ENCODE measurements at regions not wholly inside any gene's neighbourhood (a gene's known extent, or its start where the extent isn't known, plus 50 kb on each side); places are given as distances from the start of the nearest gene placed in this dataset.

- no peak overlapping the region for H3K4me3 ChIP-seq (ENCODE audit: low read depth, low read length)
- TF ChIP-seq CTCF (conservative IDR thresholded peaks at IDR 0.05; ENCODE audit: low read depth, low read length), result no peak
- DNase-seq (ENCODE audit: low read depth), result no peak
Measured at GRCh38 chr10:71124921-71125748, 87.2 kb upstream of the UNC5B start.

DNA sequence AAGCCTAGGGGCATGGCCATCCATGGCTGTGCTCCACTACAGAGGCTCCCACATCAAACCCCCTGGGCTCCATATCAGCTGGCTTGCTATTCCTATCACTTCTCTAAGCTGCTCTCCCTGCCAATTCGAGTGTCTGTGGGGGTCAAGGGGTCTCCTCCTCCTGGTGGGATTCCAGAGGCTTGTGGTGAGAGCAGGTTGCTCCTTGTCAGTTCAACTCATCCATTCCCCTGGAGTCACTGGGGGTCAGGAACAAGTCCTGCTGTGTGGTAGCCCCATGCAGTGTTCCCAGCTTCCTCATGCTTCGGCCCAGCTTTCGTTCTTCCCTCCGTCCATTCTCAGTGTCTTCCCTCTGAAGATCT, 86.6 kb upstream of the UNC5B start:
- TF ChIP-seq CTCF (conservative IDR thresholded peaks at IDR 0.05; ENCODE audit: low read depth, low read length), result no peak
- no peak for DNase-seq (ENCODE audit: low read depth)
- no peak overlapping the region for H3K4me3 ChIP-seq (ENCODE audit: low read depth, low read length)

GRCh38 chr10:71126432-71126831, 85.9 kb upstream of the UNC5B start:
- H3K4me3 ChIP-seq (ENCODE audit: low read depth, low read length), result no peak overlapping the region
- DNase-seq (ENCODE audit: low read depth), result no peak
- TF ChIP-seq CTCF (conservative IDR thresholded peaks at IDR 0.05; ENCODE audit: low read depth, low read length), result no peak

- no peak for DNase-seq (ENCODE audit: low read depth)
- no peak for TF ChIP-seq CTCF (conservative IDR thresholded peaks at IDR 0.05; ENCODE audit: low read depth, low read length)
- H3K4me3 ChIP-seq (ENCODE audit: low read depth, low read length), result no peak overlapping the region
Measured at GRCh38 chr10:71127104-71127503, 85.3 kb upstream of the UNC5B start.

DNA sequence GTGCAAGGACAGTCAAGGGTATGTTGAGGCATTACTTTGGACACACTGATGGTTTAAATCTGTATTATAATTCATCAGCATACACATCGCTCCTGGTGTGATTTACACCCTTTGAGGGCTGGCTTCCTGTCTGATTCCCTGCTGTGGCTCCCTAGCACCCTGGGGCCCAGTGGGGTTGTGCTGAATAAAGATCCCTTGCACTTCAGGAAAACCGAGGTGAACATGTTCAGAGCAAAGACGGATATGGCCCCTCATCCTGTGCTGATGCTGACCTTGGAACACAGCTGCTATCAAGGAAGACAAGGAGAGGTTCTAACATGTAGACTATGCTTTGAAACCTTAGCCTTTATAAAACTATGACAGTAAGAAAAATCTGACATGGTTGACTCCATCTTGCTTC, 84.6 kb upstream of the UNC5B start:
- TF ChIP-seq CTCF (conservative IDR thresholded peaks at IDR 0.05; ENCODE audit: low read depth, low read length), result no peak
- DNase-seq (ENCODE audit: low read depth), result no peak
- no peak overlapping the region for H3K4me3 ChIP-seq (ENCODE audit: low read depth, low read length)

DNA sequence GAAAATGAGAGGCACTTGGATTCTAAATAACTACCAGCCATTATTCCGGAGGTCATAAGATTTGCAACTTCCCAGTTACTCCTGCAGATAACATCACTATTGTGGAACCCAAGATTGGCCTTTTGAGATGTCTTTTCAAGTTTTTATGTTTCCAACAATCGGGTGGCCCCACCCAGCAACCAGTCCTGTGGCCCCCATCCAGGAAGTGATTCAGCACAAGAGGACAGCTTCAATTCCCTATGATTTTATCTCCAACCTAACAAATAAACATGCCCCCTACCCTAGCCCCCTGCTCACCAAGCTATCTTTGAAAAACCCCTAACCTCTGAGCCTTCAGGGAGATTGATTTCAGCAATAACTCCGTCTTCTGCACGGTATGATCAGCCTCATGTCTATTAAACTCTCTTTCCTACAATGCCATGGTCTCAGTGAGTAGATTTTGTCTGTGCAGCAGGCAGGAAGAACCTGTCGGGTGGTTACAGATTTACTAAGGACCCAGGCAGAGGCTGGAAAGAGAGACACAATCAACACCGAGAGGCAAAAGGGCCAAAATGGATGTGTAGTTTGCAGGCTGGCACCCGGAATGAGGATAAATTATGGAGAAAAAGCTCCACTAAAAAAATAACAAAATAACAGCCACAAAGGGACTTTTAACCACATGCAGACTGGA, 83.9 kb upstream of the UNC5B start:
- H3K4me3 ChIP-seq (ENCODE audit: low read depth, low read length), result no peak overlapping the region
- TF ChIP-seq CTCF (conservative IDR thresholded peaks at IDR 0.05; ENCODE audit: low read depth, low read length), result no peak
- DNase-seq (ENCODE audit: low read depth), result no peak

DNA sequence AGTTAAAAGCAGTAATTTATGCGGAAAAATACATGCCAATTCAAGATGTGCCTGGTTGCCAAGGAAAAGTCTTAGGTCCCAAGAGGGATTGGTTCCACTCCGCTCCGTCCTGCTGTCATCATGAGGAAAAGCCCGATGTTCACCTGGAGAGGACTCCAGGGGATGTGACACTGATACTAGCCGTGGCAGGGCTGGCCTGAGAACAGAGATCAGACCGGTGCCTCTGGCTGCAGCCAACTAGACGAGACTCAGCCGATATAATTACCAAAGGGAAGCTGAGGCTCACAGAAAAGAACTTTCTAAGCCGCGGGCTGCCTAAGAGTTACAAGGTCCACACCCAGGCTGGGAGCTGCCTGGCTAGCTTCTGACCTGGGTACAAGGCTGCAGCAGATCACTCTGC, 81.3 kb upstream of the UNC5B start:
- H3K4me3 ChIP-seq (ENCODE audit: low read depth, low read length), result no peak overlapping the region
- no peak for TF ChIP-seq CTCF (conservative IDR thresholded peaks at IDR 0.05; ENCODE audit: low read depth, low read length)
- no peak for DNase-seq (ENCODE audit: low read depth)
